ENCODE measurements at regions not wholly inside any gene's neighbourhood (a gene's known extent, or its start where the extent isn't known, plus 50 kb on each side); places are given as distances from the start of the nearest gene placed in this dataset.

- Histone ChIP-seq H3K4me1 (ENCODE audit: control insufficient read depth in 4 of 4, insufficient read depth in 4 of 4, low read length in 3 of 4) (no peaks in the 10 kb centered on the region), H3K9me3 (ENCODE audit: control insufficient read depth in 4 of 4, low read length in 3 of 4) (no peaks in the 10 kb centered on the region), H3K4me3 (ENCODE audit: low read depth in 1 of 3, low read length in 3 of 3) (no peak overlapping the region), H3K27ac (ENCODE audit: low read depth in 1 of 2, low read length in 2 of 2) (no peak overlapping the region), H3K36me3 (ENCODE audit: control insufficient read depth in 4 of 4, insufficient read depth in 3 of 4, low read depth in 1 of 4, low read length in 3 of 4) (no peaks in the 10 kb centered on the region), H3K27me3 (ENCODE audit: control insufficient read depth in 4 of 4, insufficient read depth in 4 of 4, low read length in 3 of 4) (peaks cover 0 to 2% (median 0%) of the 10 kb centered on the region in 4 donors), H3K9ac (ENCODE audit: low read depth in 1 of 2, low read length in 2 of 2) (no peak overlapping the region)
- DNase-seq (ENCODE audit: low spot score), result no peak
- TF ChIP-seq JUND (IDR thresholded peaks at IDR 0.05), result no peak
- 78% methylated on average over 5 of the region's 5 CpGs for WGBS
Observed at GRCh38 chr20:43372051-43372450, 85.6 kb upstream of the SRSF6 start.

- H3K9ac ChIP-seq (ENCODE audit: low read depth in 1 of 2, low read length in 2 of 2), result no peak overlapping the region
- no peak overlapping the region for H3K4me3 ChIP-seq (ENCODE audit: low read depth in 1 of 3, low read length in 3 of 3)
- TF ChIP-seq HNF4A (conservative IDR thresholded peaks at IDR 0.05) (no peak), RXRA (IDR thresholded peaks at IDR 0.05) (no peak), GABPA (IDR thresholded peaks at IDR 0.05 in 1 of 2, conservative IDR thresholded peaks at IDR 0.05 in 1 of 2) (no peak), NR2F2 (IDR thresholded peaks at IDR 0.05) (no peak), ATF3 (IDR thresholded peaks at IDR 0.05) (no peak), JUND (IDR thresholded peaks at IDR 0.05) (no peak), EGR1 (IDR thresholded peaks at IDR 0.05; ENCODE audit: low read depth in 2 of 2) (no peak), YY1 (IDR thresholded peaks at IDR 0.05) (no peak), MAX (IDR thresholded peaks at IDR 0.05) (no peak), FOXA1 (IDR thresholded peaks at IDR 0.05) (no peak), HNF4G (IDR thresholded peaks at IDR 0.05) (no peak)
- peaks cover 0 to 3% (median 0%) of the 10 kb centered on the region in 4 donors for H3K27me3 ChIP-seq (ENCODE audit: control insufficient read depth in 4 of 4, insufficient read depth in 4 of 4, low read length in 3 of 4)
- no peaks in the 10 kb centered on the region for H3K4me1 ChIP-seq (ENCODE audit: control insufficient read depth in 4 of 4, insufficient read depth in 4 of 4, low read length in 3 of 4)
- no peak overlapping the region for H3K27ac ChIP-seq (ENCODE audit: low read depth in 1 of 2, low read length in 2 of 2)
- DNase-seq (ENCODE audit: low spot score), result no peak
- no peaks in the 10 kb centered on the region for H3K36me3 ChIP-seq (ENCODE audit: control insufficient read depth in 4 of 4, insufficient read depth in 3 of 4, low read depth in 1 of 4, low read length in 3 of 4)
- 45% methylated on average over 10 of the region's 10 CpGs for WGBS
- H3K9me3 ChIP-seq (ENCODE audit: control insufficient read depth in 4 of 4, low read length in 3 of 4), result no peaks in the 10 kb centered on the region
Observed at GRCh38 chr20:43365691-43366090, 92.0 kb upstream of the SRSF6 start.

- H3K9ac ChIP-seq (ENCODE audit: low read depth in 1 of 2, low read length in 2 of 2), result no peak overlapping the region
- no peak overlapping the region for H3K4me3 ChIP-seq (ENCODE audit: low read depth in 1 of 3, low read length in 3 of 3)
- peaks cover 0 to 3% (median 0%) of the 10 kb centered on the region in 4 donors for H3K27me3 ChIP-seq (ENCODE audit: control insufficient read depth in 4 of 4, insufficient read depth in 4 of 4, low read length in 3 of 4)
- TF ChIP-seq YY1 (IDR thresholded peaks at IDR 0.05) (no peak), TAF1 (conservative IDR thresholded peaks at IDR 0.05) (no peak)
- H3K36me3 ChIP-seq (ENCODE audit: control insufficient read depth in 4 of 4, insufficient read depth in 3 of 4, low read depth in 1 of 4, low read length in 3 of 4), result no peaks in the 10 kb centered on the region
- H3K4me1 ChIP-seq (ENCODE audit: control insufficient read depth in 4 of 4, insufficient read depth in 4 of 4, low read length in 3 of 4), result no peaks in the 10 kb centered on the region
- no peak for DNase-seq (ENCODE audit: low spot score)
- 77% methylated on average over 8 of the region's 8 CpGs for WGBS
- no peak overlapping the region for H3K27ac ChIP-seq (ENCODE audit: low read depth in 1 of 2, low read length in 2 of 2)
- no peaks in the 10 kb centered on the region for H3K9me3 ChIP-seq (ENCODE audit: control insufficient read depth in 4 of 4, low read length in 3 of 4)
Observed at GRCh38 chr20:43364001-43364400, 93.7 kb upstream of the SRSF6 start.

- H3K9ac ChIP-seq (ENCODE audit: low read depth in 1 of 2, low read length in 2 of 2), result no peak overlapping the region
- H3K4me3 ChIP-seq (ENCODE audit: low read depth in 1 of 3, low read length in 3 of 3), result no peak overlapping the region
- WGBS, result 83% methylated on average over 13 of the region's 13 CpGs
- H3K36me3 ChIP-seq (ENCODE audit: control insufficient read depth in 4 of 4, insufficient read depth in 3 of 4, low read depth in 1 of 4, low read length in 3 of 4), result no peaks in the 10 kb centered on the region
- peaks cover 0 to 3% (median 0%) of the 10 kb centered on the region in 4 donors for H3K27me3 ChIP-seq (ENCODE audit: control insufficient read depth in 4 of 4, insufficient read depth in 4 of 4, low read length in 3 of 4)
- H3K27ac ChIP-seq (ENCODE audit: low read depth in 1 of 2, low read length in 2 of 2), result no peak overlapping the region
- H3K4me1 ChIP-seq (ENCODE audit: control insufficient read depth in 4 of 4, insufficient read depth in 4 of 4, low read length in 3 of 4), result no peaks in the 10 kb centered on the region
- no peaks in the 10 kb centered on the region for H3K9me3 ChIP-seq (ENCODE audit: control insufficient read depth in 4 of 4, low read length in 3 of 4)
- DNase-seq (ENCODE audit: low spot score), result no peak
- TF ChIP-seq NR2F2 (IDR thresholded peaks at IDR 0.05), result no peak
- no peak for TF ChIP-seq YY1 (IDR thresholded peaks at IDR 0.05)
- TF ChIP-seq FOXA1 (IDR thresholded peaks at IDR 0.05), result no peak
- TF ChIP-seq GABPA (IDR thresholded peaks at IDR 0.05 in 1 of 2, conservative IDR thresholded peaks at IDR 0.05 in 1 of 2), result no peak
- TF ChIP-seq CTCF (IDR thresholded peaks at IDR 0.05; ENCODE audit: low read depth, low read length, missing input control), result no peak
- no peak for TF ChIP-seq MAX (IDR thresholded peaks at IDR 0.05)
- TF ChIP-seq JUND (IDR thresholded peaks at IDR 0.05), result no peak
- TF ChIP-seq RXRA (IDR thresholded peaks at IDR 0.05), result no peak
- TF ChIP-seq RAD21 (IDR thresholded peaks at IDR 0.05), result no peak
- no peak for TF ChIP-seq HNF4A (conservative IDR thresholded peaks at IDR 0.05)
- no peak for TF ChIP-seq TAF1 (conservative IDR thresholded peaks at IDR 0.05)
- no peak for TF ChIP-seq SP1 (IDR thresholded peaks at IDR 0.05)
- TF ChIP-seq ZBTB33 (IDR thresholded peaks at IDR 0.05), result no peak
- no peak for TF ChIP-seq ATF3 (IDR thresholded peaks at IDR 0.05)
- TF ChIP-seq HNF4G (IDR thresholded peaks at IDR 0.05), result no peak
- no peak for TF ChIP-seq FOXA2 (IDR thresholded peaks at IDR 0.05)
Observed at GRCh38 chr20:43363506-43363905, 94.2 kb upstream of the SRSF6 start.
